GM19025 (cell line): ENCODE measurements at regions not wholly inside any gene's neighbourhood (a gene's known extent, or its start where the extent isn't known, plus 50 kb on each side); places are given as distances from the start of the nearest gene placed in this dataset.
"Not testable (repeated sequence)": the region's sequence is repeated elsewhere in the genome, so short reads cannot be mapped to it uniquely, and the experiment has no call there.

Experiments used
- ATAC-seq: cut with Tn5 transposase; IDR thresholded peaks from one replicate; pipeline ENCODE4 v1.9.1; 2021; ENCODE audit warnings: mild to moderate bottlenecking, low read depth, moderate library complexity; ENCODE audit not compliant: unreplicated experiment

DNA sequence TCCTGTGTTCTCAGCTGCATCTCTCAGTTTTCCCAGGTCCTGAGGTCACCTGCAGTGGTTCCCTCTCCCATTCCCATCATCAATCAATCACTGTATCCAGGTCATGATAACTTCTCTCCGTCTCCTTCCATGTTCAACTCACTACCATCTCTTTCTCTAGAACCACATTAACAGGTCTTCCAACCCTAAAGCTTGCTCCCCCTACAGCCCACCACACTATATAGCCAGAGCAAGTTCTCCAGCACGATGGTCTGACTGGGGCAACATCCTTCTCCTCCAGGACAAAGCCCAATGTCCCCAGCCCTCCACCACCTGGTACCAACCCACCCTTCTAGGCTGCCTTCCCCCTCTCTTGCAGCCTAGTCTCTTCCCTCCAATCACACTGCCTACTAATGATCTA, 241.6 kb downstream of the CDK5RAP2 start:
- no peak for ATAC-seq

GRCh38 chr9:120337131-120337530, 242.8 kb downstream of the CDK5RAP2 start:
- ATAC-seq, result no peak

- ATAC-seq, result no peak
These were observed 243.2 kb downstream of the CDK5RAP2 start for GRCh38 chr9:120336753-120337090.

DNA sequence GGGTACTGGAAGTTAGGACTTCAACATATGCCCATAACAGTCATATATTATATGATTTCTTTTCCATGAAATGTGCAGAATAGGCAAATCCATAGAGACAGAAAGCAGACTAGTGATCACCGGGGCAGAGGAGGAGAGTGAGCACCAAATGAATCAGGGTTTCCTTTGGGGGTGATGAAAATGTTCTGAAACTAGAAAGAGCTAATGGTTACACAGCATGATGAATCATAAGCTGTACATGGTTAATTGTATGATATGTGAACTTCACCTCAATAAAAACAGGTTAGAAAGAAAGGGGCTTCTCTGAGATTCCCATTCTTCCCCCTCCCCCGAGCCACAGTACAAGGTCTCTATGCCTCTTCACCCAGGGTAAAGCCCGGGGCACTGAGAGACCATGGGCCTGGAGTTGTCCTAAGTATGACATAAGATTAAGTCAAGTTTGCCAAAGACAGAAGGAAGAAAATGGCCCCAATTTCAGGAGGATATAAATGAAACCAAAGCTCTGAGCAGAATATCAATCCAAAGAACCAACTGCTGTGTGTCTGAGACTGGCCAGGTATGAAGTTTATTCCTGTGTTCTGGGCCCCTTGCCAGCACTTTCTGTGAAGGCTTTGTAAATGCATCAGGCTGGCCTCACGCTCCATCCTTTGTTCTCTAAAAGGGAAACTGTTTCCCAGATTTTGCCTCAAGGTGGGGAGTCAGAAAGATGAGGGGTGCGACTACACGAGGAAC, 243.8 kb downstream of the CDK5RAP2 start:
- ATAC-seq, result no peak

GRCh38 chr9:120331913-120332312, 248.1 kb downstream of the CDK5RAP2 start:
- no peak for ATAC-seq

DNA sequence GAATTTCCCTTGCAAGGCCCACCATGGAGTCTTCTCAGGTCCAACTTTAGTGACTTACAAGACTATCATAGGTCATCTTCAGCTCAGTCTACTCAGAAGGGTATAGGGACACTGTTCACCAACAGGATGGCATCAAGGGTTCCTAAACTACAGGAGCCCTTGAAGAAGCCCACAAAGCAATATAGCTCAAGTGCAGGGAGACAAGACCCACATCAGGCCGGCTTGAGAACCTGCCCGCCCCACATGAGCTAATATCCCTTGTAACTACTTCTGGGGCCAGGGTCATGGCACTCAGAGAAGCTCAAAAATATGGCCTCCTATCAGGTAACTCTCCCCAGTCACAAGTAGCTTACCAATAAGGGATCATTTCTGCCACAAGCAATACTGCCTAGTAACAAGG, 249.9 kb downstream of the CDK5RAP2 start:
- ATAC-seq, result no peak

- no peak for ATAC-seq
These were observed 252.6 kb downstream of the CDK5RAP2 start for GRCh38 chr9:120327322-120327721.

DNA sequence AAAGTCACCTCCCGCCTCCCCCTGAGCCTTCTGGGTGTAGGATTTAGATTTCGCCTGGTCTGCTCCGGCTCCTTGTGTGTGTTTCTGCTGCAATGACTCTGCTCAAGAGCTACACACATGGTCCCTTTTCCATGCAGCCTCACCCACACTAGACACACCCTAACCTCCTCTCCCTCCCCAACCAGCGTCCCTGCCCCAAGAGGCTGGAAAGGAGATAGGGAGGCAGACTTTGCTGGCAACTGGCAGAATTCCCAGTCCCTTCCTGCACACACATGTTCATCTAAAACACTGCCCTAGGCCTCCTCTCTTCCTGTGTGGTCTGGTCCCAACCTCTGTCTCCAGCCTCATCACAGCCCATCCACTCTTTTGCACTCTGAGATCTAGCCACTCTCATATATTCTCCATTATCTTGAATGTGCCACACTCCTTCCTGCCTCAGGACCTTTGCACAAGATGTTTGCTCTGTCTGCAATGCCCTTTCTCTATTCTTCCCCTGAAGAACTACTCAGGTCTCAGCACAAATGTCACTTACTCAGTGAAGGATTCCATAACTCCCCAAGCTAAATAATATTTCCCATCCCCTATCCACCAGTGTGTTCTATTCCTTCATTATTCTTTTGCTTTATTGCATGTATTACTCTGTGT, 253.8 kb downstream of the CDK5RAP2 start:
- ATAC-seq, result no peak

- ATAC-seq, result peak; percentile 67
These were observed 254.8 kb downstream of the CDK5RAP2 start for GRCh38 chr9:120324996-120325642.

DNA sequence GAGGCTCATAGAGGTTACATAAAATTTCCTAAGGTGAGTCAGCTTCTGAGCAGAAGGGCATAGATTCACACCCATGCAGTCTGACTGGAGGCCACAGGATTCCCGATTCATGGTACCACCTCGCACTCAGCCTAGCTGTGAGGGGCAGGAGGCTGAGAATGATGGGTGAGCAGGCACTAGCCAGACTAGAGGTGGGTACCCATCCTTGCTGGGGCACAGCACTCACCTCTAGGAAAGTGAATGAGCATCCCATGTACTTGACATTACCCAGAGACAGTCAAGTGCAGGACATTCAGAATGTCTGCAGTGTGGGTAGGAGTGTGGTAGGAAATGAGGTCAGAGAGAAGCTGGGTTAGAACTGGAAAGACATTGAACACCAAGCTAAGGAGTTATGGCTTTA, 255.5 kb downstream of the CDK5RAP2 start:
- no peak for ATAC-seq

- ATAC-seq, result no peak
These were observed 256.8 kb downstream of the CDK5RAP2 start for GRCh38 chr9:120323125-120323524.

DNA sequence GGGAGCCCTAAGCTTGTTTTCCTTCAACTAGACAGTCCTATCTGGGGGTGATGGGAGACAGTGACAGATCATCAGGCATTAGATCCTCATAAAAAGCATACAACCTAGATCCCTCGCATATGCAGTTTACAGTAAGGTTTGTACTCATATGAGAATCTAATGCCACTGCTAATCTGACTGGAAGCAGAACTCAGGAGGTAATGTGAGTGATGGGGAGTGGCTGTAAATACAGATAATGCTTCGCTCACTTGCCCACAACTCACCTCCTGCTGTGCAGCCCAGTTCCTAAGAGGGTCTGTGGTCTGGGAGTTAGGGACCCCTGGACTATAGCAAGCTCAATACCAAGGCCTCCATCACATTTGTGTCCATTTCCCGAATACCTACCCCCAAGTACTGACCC, 260.5 kb downstream of the CDK5RAP2 start:
- no peak for ATAC-seq

- ATAC-seq, result no peak
These were observed 264.8 kb downstream of the CDK5RAP2 start for GRCh38 chr9:120315154-120315553.

DNA sequence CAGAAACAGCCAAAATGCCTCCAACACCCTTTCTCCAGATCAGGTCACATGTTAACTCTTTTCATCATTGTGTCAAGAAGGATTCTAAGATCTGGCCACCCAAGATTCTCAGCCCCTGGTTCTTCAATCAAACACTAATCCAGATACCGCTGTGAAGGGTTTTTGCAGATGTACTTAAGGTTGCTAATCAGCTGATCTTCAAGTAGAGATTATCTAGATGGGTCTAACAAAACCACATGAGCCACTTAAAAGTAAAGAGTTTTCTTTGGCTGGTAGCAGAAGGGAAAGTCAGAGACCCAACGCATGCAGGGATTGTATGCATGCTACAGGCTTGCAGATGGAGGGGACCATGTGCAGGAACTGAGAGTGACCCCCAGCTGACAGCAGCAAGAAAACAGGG, 267.9 kb downstream of the CDK5RAP2 start:
- ATAC-seq, result no peak

- ATAC-seq, result no peak
These were observed 269.9 kb downstream of the CDK5RAP2 start for GRCh38 chr9:120310035-120310434.

GRCh38 chr9:120308495-120308894, 271.5 kb downstream of the CDK5RAP2 start:
- no peak for ATAC-seq

DNA sequence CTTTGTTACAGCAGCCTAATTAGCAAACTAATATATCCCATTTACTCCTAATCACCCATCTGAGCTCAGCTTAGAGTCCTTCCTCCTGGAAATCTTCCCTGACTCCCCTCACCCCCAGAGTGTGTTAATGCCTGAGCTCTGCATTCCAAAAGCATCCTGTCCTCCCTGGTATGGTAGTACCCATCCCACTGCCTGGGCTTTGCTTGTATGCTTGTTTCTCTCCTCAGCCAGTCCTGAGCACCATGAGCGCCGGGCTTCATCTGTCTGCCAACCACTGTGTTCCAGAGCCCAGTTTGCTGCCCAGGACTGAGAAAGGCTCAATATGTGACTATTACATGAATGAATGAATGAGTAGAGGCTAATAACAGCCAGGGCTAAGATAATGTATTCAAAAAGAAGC, 272.4 kb downstream of the CDK5RAP2 start:
- ATAC-seq, result no peak

DNA sequence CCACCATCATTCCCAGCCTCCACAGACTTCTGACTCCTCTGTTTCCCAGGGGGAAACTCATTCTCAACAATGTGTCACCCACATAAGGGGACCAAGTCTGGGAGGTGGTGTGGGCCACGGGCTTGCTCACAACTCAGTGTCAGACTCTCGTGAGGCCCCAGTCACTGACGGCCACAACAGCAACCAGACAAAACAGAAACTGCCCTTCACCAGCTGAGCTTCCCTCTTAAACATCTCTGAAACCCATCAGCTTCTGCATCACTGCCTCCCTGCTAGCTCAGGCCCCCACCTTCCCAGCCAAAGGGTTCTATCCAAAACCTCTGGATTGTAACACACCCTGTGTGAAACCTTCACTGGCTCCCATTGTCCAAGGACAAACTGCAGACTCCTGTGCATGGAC, 273.4 kb downstream of the CDK5RAP2 start:
- ATAC-seq, result no peak

GRCh38 chr9:120306088-120306487, 273.9 kb downstream of the CDK5RAP2 start:
- no peak for ATAC-seq

DNA sequence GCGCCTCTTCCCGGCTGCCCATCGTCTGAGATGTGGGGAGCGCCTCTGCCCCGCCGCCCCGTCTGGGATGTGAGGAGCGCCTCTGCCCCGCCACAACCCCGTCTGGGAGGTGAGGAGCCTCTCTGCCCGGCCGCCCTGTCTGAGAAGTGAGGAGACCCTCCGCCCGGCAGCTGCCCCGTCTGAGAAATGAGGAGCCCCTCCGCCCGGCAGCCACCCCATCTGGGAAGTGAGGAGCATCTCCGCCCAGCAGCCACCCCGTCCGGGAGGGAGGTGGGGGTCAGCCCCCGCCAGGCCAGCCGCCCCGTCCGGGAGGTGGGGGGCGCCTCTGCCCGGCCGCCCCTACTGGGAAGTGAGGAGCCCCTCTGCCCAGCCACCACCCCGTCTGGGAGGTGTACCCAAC, 275.1 kb downstream of the CDK5RAP2 start:
- not testable (repeated sequence) for ATAC-seq

- no peak for ATAC-seq
These were observed 276.4 kb downstream of the CDK5RAP2 start for GRCh38 chr9:120303519-120303918.

GRCh38 chr9:120299785-120300184, 280.2 kb downstream of the CDK5RAP2 start:
- no peak for ATAC-seq
